Stimulated activated CD8-positive, alpha-beta memory T cell treated with anti-CD3 and anti-CD28 coated beads, Interleukin-12 subunit alpha, Interleukin-12 subunit beta, amount 100 ng/mL, for 24 hours (primary cell): ENCODE measurements at regions not wholly inside any gene's neighbourhood (a gene's known extent, or its start where the extent isn't known, plus 50 kb on each side); places are given as distances from the start of the nearest gene placed in this dataset.

Experiments
- DNase-seq: peaks from one replicate; pipeline ENCODE4 v3.0.0-alpha.2; 2020; ENCODE audit errors: extremely low read depth

DNA sequence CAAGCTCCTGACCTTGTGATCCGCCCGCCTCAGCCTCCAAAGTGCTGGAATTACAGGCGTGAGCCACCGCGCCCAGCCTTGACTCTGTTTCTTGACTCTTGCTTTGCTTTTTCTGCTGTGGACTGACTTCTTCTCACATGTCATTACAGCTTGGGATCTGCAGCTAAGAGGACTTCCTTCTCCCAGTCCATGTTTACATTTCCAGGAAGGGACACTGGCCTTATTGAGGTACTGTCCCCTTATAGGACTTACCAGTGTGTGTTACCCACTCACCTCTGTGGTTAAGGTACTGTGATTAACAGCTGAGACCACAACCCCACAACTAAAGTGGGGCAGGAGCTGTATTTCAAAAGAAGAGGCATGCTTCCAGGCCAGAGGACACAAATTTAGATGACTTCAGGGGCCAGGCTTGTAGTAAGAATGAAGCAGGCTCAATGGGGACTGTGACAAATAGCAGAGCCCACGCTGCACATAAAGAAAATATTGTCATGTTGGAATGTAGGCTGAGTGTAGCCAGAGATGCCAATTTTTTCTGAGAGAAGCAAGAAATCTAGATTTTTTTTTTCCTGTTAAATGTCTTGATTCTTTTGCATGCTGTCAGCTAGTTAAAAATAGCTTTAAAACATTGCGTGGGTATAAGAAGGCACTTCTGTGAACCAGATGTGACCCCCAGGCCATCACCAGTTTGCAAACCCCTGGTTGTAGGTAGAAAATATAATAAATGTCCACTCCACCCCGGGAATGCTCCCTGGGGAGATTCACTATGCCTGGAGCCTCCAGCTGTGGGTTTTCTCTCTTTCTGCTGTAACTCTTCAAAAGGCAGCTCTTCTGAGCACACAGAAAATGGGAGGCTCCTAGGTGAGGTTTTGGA, 75.0 kb downstream of the PTPDC1 start:
- DNase-seq: no peak

DNA sequence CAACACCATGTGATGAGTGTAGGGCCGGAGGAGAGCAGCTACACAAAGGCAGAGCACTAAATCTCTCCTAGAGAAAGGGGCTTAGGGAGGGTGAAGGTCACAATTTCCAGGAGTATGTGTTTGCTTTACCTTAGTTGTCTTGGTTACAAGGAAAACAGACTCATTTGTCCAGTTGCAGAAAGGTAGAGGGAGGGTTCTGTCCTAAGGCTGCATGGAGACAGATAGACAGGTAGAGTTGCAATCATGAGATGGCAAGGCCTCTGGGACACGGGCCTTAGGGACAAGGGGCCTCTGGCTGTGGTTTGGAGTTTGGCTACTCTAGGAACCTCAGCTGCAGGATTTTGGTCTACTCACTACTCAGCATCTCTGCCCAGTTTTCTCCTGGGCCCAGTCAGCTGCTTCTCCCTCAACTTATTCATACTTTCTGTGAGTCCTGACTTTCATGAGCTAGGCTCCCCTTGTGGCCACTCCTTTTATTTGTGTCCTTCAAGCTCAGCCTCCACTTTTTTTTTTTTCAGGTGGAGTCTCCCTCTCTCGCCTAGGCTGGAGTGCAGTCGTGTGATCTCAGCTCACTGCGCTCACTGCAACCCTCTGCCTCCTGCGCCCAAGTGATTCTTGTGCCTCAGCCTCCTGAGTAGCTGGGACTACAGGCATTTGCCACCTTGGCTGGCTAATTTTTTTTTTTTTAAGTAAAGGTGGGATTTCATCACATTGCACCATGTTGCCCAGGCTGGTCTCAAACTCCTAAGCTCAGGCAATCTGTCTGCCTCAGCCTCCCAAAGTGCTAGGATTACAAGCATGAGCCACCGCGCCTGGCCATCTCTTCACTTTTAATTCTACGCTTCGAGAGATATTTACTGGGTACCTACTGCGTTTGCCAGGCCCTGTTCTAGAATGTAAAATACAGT, 76.6 kb downstream of the PTPDC1 start:
- DNase-seq: no peak

GRCh38 chr9:94161673-94162072, 77.4 kb downstream of the PTPDC1 start:
- no peak for DNase-seq

- DNase-seq: no peak
Measured at GRCh38 chr9:94164806-94165549, 80.7 kb downstream of the PTPDC1 start.

GRCh38 chr9:94165592-94166235, 81.5 kb downstream of the PTPDC1 start:
- DNase-seq: peak; percentile 90

GRCh38 chr9:94166236-94166975, 82.1 kb downstream of the PTPDC1 start:
- DNase-seq: peak; percentile 91

GRCh38 chr9:94166976-94167346, 82.7 kb downstream of the PTPDC1 start:
- DNase-seq: no peak

DNA sequence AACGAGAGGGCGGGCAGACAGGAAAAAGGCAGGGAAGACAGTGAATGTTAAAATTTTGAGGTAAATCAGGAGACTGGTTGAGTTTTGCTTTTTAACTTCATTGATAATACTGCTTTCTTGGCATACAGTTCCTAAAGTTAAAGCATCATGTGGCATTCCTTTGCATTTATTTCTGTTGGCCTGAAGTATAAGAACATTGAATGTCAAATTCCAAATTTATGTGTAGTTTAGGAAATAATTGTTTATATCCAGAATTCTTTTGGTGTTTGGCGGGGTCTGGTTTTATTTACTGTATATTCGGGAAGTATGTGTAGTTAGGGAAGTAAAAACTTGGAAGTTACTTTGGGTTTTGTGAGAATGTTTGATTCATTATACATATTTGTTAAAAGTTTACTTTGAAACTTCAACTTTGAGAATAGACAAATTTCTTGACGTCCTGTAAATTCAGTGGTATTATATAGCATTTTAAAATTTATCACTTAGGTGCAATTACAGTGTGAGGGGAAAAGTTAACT, 83.2 kb downstream of the PTPDC1 start:
- no peak for DNase-seq

- DNase-seq: no peak
Measured at GRCh38 chr9:94168203-94169000, 84.1 kb downstream of the PTPDC1 start.

GRCh38 chr9:94169968-94170367, 85.7 kb downstream of the PTPDC1 start:
- no peak for DNase-seq

- no peak for DNase-seq
Measured at GRCh38 chr9:94173632-94174031, 85.5 kb upstream of the ZNF169 start.

- no peak for DNase-seq
Measured at GRCh38 chr9:94174164-94174563, 84.9 kb upstream of the ZNF169 start.

DNA sequence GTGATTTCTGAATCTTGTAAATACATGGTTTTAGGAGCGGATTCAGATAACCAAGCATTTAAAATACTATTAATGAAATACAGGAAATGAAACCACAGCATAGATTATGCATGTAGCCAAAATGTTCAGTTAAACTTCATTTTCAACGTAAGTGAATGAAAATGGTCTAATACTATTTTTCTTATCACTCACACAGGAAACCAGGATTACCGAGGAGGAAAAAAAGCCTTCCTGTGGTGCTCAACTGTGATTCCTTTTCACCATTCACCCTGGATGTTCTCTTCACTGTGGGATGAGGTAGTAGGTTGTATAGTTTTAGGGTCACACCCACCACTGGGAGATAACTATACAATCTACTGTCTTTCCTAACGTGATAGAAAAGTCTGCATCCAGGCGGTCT, 83.4 kb upstream of the ZNF169 start:
- no peak for DNase-seq

DNA sequence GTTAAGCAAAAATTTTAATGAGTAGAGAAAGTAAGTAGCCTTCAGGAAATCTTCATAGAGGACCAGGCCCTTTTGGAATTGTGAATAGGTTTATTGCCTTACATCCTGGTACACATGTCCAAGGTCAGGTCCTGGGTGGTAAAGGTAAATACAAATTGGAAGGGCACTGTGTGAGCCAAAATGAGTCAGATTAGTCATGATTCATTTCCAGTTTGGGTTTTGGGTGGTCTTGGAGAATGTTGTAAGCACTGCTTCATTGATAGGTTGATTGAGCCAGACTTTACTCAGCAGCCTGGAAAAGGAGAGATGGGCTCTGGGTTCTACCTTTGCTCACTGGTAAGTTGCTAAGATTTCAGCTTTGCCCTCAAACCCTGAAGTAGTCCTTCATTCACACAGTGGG, 82.5 kb upstream of the ZNF169 start:
- no peak for DNase-seq

GRCh38 chr9:94178927-94179326, 80.2 kb upstream of the ZNF169 start:
- no peak for DNase-seq

DNA sequence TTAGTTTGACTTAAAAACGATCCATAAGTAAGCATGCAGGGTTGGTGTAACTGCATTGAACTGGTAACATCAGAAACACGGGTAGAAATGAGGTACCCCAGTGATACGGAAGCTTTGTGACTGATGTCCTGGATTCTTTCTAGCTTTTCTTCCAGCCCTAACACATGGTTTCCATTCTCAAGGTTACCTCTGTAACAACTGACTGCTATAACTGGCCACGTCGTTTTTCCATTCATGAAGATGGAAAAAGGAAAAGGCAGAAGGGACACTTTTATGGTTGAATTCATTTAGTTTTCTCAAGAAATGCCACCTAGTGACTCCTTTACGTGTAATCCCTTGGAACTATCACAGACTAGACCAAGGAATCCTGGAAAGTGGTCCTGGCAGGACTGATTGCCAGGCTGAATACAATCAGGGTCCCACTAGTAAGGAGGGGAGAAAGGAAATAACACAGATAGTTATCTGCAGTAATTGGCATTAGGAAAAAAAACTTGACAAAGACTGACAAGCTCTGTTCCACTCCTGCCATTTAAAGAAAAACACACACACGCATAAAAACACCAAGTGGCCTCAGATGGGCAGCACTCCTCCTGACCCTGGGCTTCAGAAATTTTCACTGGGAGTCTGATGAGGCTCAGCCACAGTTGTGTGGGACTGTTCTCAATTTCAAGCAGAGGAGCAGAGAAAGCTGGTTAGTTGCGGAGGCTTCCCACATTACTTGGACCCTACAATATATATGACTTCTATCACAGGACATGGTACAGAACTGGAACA, 77.5 kb upstream of the ZNF169 start:
- DNase-seq: no peak

DNA sequence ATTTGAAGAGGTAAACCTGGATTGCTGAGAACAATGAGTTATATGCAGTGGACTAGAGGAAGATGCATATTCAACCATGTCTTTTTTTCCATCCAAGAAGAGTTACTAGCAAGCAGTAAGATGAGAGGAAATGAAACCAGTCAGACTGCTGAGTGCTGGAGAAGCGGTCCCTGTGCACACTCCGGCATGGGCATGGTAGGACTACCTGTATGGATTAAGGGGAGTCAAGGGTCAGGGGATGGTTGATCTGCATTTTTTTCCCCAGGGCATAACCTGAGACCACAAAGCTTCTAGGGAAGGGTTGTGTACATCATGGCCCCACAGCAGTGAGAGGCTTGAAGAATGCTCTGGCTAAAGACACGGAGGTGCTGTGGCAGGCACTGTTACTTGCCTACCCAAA, 76.6 kb upstream of the ZNF169 start:
- no peak for DNase-seq

DNA sequence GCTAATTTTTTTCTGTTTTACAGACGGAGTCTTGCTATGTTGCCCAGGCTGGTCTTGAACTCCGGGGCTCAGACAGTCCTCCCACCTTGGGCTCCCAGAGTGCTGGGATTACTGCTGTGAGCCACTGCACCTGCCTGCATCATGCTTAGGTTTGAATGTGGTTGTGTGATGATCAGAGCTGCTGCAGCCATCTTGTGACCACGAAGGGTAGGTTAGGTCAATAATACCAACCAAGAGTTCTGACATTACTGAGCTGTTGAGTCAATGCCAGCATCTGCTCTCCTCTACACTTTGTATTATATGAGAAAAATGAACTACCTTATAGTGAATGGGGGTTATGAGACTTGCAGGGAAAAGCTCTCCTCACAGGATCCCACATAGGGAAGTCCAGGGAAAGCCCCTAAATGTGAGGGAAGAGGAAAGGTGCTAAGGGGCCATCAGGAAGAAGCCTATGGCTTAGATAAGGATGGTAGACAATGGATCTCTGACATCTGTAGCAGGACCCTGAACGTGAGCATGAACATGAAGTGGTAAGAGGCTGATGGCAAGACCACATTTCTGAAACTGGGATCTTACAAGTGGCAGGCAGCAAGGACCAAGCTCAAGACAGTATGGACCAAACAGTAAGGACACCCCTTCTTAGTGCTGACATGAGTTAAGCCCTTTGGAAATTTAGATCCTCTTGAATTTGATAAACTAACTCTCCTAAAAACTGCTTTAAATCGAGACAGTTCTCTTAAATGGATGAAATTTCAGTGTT, 75.7 kb upstream of the ZNF169 start:
- DNase-seq: no peak
